ENCODE measurements at regions not wholly inside any gene's neighbourhood (a gene's known extent, or its start where the extent isn't known, plus 50 kb on each side); places are given as distances from the start of the nearest gene placed in this dataset.

DNA sequence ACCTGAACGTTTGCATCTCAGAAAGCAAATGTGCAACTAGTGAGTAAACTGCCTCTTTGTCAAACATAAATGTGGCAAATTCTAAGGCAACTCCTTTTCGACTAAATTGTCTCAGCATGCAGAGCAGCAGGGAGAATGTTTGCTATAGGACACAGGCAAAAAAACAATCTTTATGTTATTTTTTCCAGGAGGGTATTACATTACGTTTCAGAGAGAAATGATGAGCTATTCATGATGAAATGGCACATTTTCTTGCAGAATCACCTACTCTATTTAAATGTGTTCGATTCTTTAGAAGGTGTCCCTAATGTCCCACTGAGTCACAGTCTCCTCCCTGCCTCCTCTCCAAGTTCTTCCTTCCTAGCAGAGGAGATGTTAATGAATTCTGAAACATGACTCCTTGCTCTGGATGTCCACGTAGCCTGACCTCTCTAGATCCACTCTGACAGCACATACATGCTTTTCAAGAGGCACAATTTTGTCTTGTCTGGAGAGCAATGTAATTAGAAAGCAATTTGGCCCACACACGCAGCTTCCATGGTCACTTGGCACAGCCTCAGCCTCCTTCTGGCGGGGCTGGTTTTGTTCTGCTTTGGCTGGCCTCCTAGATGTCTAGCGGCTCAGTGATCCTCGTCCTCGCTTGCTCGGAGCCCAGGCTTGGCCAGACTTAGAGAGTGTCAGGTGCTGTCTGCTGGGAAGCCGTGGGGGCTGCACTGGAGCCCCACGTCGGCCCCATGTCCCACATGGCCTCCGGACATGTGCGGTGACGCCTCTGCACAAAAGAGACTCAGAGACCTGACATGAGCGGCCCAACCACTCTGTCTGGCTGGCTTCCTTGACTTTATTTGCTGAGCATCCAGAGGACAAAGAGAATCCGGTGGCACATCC lies 125.7 kb upstream of the ZNF438 start:
- no peaks in the 10 kb centered on the region for H3K9me3 ChIP-seq
- TF ChIP-seq CTCF (IDR thresholded peaks at IDR 0.05), result no peak
- peak; percentile 12 to 45 for ATAC-seq
- no peak for DNase-seq
- H3K4me3 ChIP-seq, result no peak overlapping the region
- H3K27ac ChIP-seq, result peak overlapping the region; percentile 51
- no peaks in the 10 kb centered on the region for H3K36me3 ChIP-seq
- peaks cover 9% of the 10 kb centered on the region for H3K4me1 ChIP-seq
- H3K27me3 ChIP-seq (ENCODE audit: low read depth), result no peaks in the 10 kb centered on the region
- intact Hi-C loops (cut with DNase I), result no loop called here

GRCh38 chr10:31158011-31158658 lies 126.5 kb upstream of the ZNF438 start:
- Histone ChIP-seq H3K4me3 (no peak overlapping the region), H3K36me3 (no peaks in the 10 kb centered on the region), H3K4me1 (peaks cover 9% of the 10 kb centered on the region), H3K9me3 (no peaks in the 10 kb centered on the region), H3K27ac (peak overlapping the region; percentile 51), H3K27me3 (ENCODE audit: low read depth) (no peaks in the 10 kb centered on the region)
- DNase-seq (no peak), ATAC-seq (no peak)
- TF ChIP-seq CTCF (IDR thresholded peaks at IDR 0.05), result no peak
- intact Hi-C loops (cut with DNase I), result no loop called here

DNA sequence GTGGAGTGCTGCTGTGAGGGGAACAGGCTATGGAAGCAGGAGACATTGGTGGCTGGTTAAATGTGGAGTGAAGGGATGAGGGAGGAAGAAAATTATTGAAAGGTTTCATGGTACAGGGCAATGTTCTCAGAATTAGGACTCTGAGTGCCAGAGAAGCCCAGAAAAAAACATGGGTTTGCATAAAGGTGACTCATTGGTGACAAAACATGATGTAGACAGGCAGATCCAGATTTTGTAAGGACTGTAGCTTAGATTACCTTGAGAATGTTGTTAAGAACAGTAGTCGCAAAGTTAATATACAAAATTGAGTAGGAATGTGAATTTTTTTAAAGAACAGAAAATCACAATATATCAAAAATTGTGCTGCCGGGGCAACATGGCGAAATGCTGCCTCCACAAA lies 134.9 kb upstream of the ZNF438 start:
- no peaks in the 10 kb centered on the region for H3K27me3 ChIP-seq (ENCODE audit: low read depth)
- no peak for TF ChIP-seq CTCF (IDR thresholded peaks at IDR 0.05)
- no peak overlapping the region for H3K4me3 ChIP-seq
- DNase-seq, result no peak
- intact Hi-C loops (cut with DNase I), result no loop called here
- H3K9me3 ChIP-seq, result no peaks in the 10 kb centered on the region
- H3K27ac ChIP-seq, result no peak overlapping the region
- no peak for ATAC-seq
- no peaks in the 10 kb centered on the region for H3K36me3 ChIP-seq
- H3K4me1 ChIP-seq, result no peaks in the 10 kb centered on the region

DNA sequence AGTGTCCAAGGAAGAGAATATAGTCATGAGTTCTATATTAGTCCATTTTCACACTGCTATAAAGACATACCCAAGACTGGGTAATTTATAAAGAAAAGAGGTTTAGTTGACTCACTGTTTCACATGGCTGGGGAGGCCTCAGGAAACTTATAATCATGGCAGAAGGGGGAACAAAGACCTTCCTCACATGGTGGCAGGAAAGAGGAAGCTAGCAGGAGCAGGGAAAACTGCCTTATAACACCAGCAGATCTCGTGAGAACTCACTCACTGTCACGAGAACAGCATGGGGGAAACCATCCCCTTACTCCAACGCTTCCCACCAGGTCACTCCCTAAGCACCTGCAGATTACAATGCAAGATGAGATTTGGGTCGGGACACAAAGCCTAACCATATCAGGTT lies 139.0 kb upstream of the ZNF438 start:
- peaks cover 7% of the 10 kb centered on the region for H3K9me3 ChIP-seq
- intact Hi-C loops (cut with DNase I), result no loop called here

More for the DNA sequence above, 139.0 kb upstream of the ZNF438 start:
- Histone ChIP-seq H3K36me3 (no peaks in the 10 kb centered on the region), H3K27ac (no peak overlapping the region), H3K4me3 (no peak overlapping the region), H3K27me3 (ENCODE audit: low read depth) (no peaks in the 10 kb centered on the region), H3K4me1 (no peaks in the 10 kb centered on the region)
- no peak for TF ChIP-seq CTCF (IDR thresholded peaks at IDR 0.05)
- ATAC-seq (no peak), DNase-seq (no peak)

Data from lower lobe of right lung (tissue), 2 donors.